AG09309 (cell line): ENCODE measurements at regions not wholly inside any gene's neighbourhood (a gene's known extent, or its start where the extent isn't known, plus 50 kb on each side); places are given as distances from the start of the nearest gene placed in this dataset.

Experiments used
- DNase-seq: peaks from one replicate; pipeline ENCODE4 v3.0.0-alpha.2; 2010; ENCODE audit warnings: low read depth
- H3K4me3 ChIP-seq: 2 replicates; pipeline ENCODE4 v1.5.1; 2011; ENCODE audit warnings: mild to moderate bottlenecking, low read depth, low read length, moderate library complexity; ENCODE audit not compliant: control insufficient read depth
- CTCF ChIP-seq: IDR thresholded peaks from 2 replicates; pipeline ENCODE4 v1.5.1; 2011; ENCODE audit warnings: mild to moderate bottlenecking, low read depth, low read length, inconsistent platforms; ENCODE audit not compliant: insufficient read depth, control insufficient read depth; ENCODE audit errors: missing control alignments

- no peak overlapping the region for H3K4me3 ChIP-seq
- TF ChIP-seq CTCF: no peak
- no peak for DNase-seq
Observed at GRCh38 chr17:71942626-71943025, 178.2 kb upstream of the SOX9 start.

DNA sequence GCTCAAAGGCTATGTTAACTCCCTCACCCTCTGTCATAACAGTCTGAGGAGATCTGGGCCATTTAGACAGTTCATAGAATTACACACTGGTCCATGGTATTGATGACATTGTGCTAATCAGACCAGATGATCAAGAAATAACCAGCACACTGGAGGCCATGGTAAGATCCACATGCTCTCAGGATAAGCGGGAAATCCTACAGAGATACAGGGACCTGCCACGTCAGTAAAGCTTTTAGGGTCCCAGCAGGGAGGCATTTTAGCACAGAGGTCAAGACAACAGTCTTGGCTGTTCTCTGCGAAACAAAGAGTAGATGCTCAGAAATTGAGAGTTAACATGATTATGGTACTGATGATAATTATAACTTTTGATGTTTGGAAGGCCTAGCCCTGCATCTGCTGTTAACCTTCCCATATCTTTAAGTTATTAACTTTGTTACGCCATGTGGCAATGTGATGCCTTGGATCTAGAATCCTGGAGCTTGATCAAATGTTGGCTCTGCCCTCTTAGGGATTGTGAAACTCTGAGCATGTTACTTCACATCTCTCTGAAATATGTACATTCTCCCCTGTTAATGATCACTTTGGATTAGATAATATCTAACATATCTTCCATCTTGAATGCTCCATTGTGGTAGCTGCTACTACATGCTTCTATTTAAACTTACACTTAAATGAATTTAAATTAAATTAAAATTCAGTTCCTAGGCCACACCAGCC is 172.0 kb upstream of the SOX9 start:
- no peak overlapping the region for H3K4me3 ChIP-seq
- no peak for TF ChIP-seq CTCF
- no peak for DNase-seq

- no peak overlapping the region for H3K4me3 ChIP-seq
- peak; percentile 61 for TF ChIP-seq CTCF
- no peak for DNase-seq
Observed at GRCh38 chr17:71959154-71959553, 161.7 kb upstream of the SOX9 start.

DNA sequence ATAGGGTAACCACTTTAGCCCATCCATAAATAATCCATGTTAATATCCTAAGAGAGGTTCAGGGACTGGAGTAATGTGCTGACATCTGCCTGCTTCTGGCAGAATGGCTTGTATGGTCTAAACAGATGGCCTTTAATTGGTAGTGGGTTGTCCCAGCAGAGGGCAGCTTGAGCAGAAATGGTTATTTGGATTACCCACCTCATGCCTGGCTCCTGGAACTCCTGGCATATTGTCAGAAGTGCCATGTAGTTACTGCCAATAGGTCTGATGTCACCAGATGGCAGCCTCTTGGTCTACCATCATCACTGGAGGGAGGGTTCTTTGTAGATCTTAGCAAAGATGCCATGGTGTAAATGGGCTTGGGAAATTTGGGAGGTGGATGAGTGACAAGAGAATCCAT is 157.5 kb upstream of the SOX9 start:
- no peak overlapping the region for H3K4me3 ChIP-seq
- no peak for TF ChIP-seq CTCF
- DNase-seq: no peak

GRCh38 chr17:71963791-71964190 is 157.0 kb upstream of the SOX9 start:
- H3K4me3 ChIP-seq: no peak overlapping the region
- no peak for TF ChIP-seq CTCF

DNA sequence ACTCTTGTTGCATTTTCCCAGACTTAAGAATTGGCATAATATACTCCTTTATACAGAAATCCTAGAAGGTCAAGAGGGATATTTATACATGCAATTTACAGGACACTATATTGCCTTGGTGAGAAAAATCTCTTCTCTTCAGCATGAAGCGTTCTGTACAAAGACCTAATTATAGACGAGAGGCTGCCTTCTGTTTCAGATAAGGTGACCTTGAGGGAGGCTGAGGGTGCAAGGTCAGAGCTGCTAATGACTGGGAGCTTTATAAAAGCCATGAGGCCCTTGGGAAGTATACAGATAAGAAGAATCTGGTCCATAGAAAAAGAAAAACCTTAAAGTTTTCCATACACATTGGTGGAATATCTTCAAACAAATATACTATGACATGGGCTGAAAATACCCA is 156.3 kb upstream of the SOX9 start:
- TF ChIP-seq CTCF: no peak
- no peak overlapping the region for H3K4me3 ChIP-seq
- DNase-seq: no peak

More at GRCh38 chr17:71963791-71964190, 157.0 kb upstream of the SOX9 start:
- DNase-seq: no peak
